GM23338 (cell line): ENCODE measurements at regions not wholly inside any gene's neighbourhood (a gene's known extent, or its start where the extent isn't known, plus 50 kb on each side); places are given as distances from the start of the nearest gene placed in this dataset.

Source experiments
- ATAC-seq: fragments of 200-7000 bp; cut with Tn5 transposase; 3 replicates; pipeline ENCODE4 v1.9.1; 2020
- DNase-seq: peaks from one replicate; pipeline ENCODE4 v3.0.0-alpha.2; 2015; ENCODE audit warnings: low spot score
- H2AFZ ChIP-seq: fragments of 200-600 bp; sonication (generic); 2 replicates; pipeline ENCODE4 v1.8.0; 2016; ENCODE audit warnings: antibody characterized with exemption, mild to moderate bottlenecking, moderate library complexity
- H3F3A ChIP-seq: fragments of 200-600 bp; sonication (generic); replicated peaks from 2 replicates; pipeline ENCODE4 v1.8.0; 2017; ENCODE audit warnings: antibody characterized with exemption, mixed run types, low read depth
- H3K27ac ChIP-seq: fragments of 200-600 bp; sonication (generic); 2 replicates; pipeline ENCODE4 v1.6.1; 2016; ENCODE audit warnings: low read depth
- H3K27me3 ChIP-seq: fragments of 200-600 bp; sonication (generic); 2 replicates; pipeline ENCODE4 v1.8.0; 2016; ENCODE audit warnings: mild to moderate bottlenecking, mixed run types, moderate library complexity; ENCODE audit not compliant: insufficient read depth
- H3K36me3 ChIP-seq: fragments of 200-600 bp; sonication (generic); 2 replicates; pipeline ENCODE4 v1.8.0; 2016; ENCODE audit warnings: mild to moderate bottlenecking; ENCODE audit not compliant: insufficient read depth
- H3K4me1 ChIP-seq: fragments of 200-600 bp; sonication (generic); 2 replicates; pipeline ENCODE4 v1.8.0; 2016; ENCODE audit warnings: mild to moderate bottlenecking, moderate library complexity; ENCODE audit not compliant: insufficient read depth
- H3K4me2 ChIP-seq: fragments of 200-600 bp; sonication (generic); 2 replicates; pipeline ENCODE4 v1.7.1; 2017; ENCODE audit warnings: mixed run types
- H3K4me3 ChIP-seq: fragments of 200-600 bp; sonication (generic); 2 replicates; pipeline ENCODE4 v1.6.1; 2016; ENCODE audit warnings: mixed run types
- H3K79me2 ChIP-seq: fragments of 200-600 bp; sonication (generic); replicated peaks from 2 replicates; pipeline ENCODE4 v1.8.0; 2017; ENCODE audit warnings: mild to moderate bottlenecking; ENCODE audit not compliant: insufficient read depth
- H3K9me2 ChIP-seq: fragments of 200-600 bp; sonication (generic); 2 replicates; pipeline ENCODE4 v1.8.0; 2017; ENCODE audit not compliant: insufficient read depth
- H4K20me1 ChIP-seq: fragments of 200-600 bp; sonication (generic); replicated peaks from 2 replicates; pipeline ENCODE4 v1.8.0; 2017; ENCODE audit warnings: mild to moderate bottlenecking; ENCODE audit not compliant: insufficient read depth
- H3K27ac Mint-ChIP-seq: 2 replicates; pipeline ENCODE4 v1.8.0; 2020; ENCODE audit warnings: inconsistent platforms, mild to moderate bottlenecking, moderate library complexity, mixed read lengths
- H3K27me3 Mint-ChIP-seq: 3 replicates; pipeline ENCODE4 v1.8.0; 2022; ENCODE audit warnings: low read depth, mild to moderate bottlenecking, moderate library complexity, mixed read lengths, inconsistent platforms; ENCODE audit not compliant: insufficient read depth, poor library complexity
- H3K36me3 Mint-ChIP-seq: 3 replicates; pipeline ENCODE4 v1.8.0; 2021; ENCODE audit warnings: low read depth, mild to moderate bottlenecking, inconsistent platforms, moderate library complexity, mixed read lengths
- H3K4me1 Mint-ChIP-seq: 3 replicates; pipeline ENCODE4 v1.8.0; 2020; ENCODE audit warnings: mild to moderate bottlenecking, inconsistent platforms, mixed read lengths
- H3K4me3 Mint-ChIP-seq: 3 replicates; pipeline ENCODE4 v1.8.0; 2021; ENCODE audit warnings: moderate library complexity, mild to moderate bottlenecking, inconsistent platforms, mixed read lengths
- H3K9me3 Mint-ChIP-seq: 3 replicates; pipeline ENCODE4 v1.8.0; 2020; ENCODE audit warnings: moderate library complexity, mild to moderate bottlenecking, inconsistent platforms, mixed read lengths
- CREB1 ChIP-seq: fragments of 250-450 bp; sonication (Bioruptor Pico); IDR thresholded peaks from 2 replicates; pipeline ENCODE4 v1.5.0; 2020; ENCODE audit warnings: low read depth, mild to moderate bottlenecking, moderate library complexity
- EZH2 ChIP-seq: fragments of 200-600 bp; sonication (generic); IDR thresholded peaks from one replicate; pipeline ENCODE4 v1.8.0; 2017; ENCODE audit warnings: antibody characterized with exemption, mild to moderate bottlenecking, low read depth; ENCODE audit not compliant: unreplicated experiment
- JUNB ChIP-seq: IDR thresholded peaks from one replicate; pipeline ENCODE4 v1.6.1; 2016; ENCODE audit warnings: antibody characterized with exemption; ENCODE audit not compliant: unreplicated experiment
- ZNF114 ChIP-seq: fragments of 250-450 bp; sonication (Bioruptor Pico); IDR thresholded peaks from 2 replicates; pipeline ENCODE4 v1.5.0; 2020; ENCODE audit warnings: mild to moderate bottlenecking, moderate library complexity
- ZNF331 ChIP-seq: fragments of 250-450 bp; sonication (Bioruptor Pico); IDR thresholded peaks from 2 replicates; pipeline ENCODE4 v1.5.0; 2020; ENCODE audit warnings: low read depth, mild to moderate bottlenecking, moderate library complexity
- TF ChIP-seq, protein P1 (sequence below): IDR thresholded peaks from one replicate; pipeline ENCODE4 v1.6.1; 2018; ENCODE audit warnings: antibody characterized with exemption; ENCODE audit not compliant: unreplicated experiment
- TF ChIP-seq, protein P2 (sequence below), 2 experiments: fragments of 200-600 bp in 1 of 2; sonication (generic) in 1 of 2; conservative IDR thresholded peaks; 2 replicates each; pipeline versions ENCODE4 v1.5.1 to v1.6.1; 2016 to 2017; ENCODE audit warnings: antibody characterized with exemption in 2 of 2, low read depth in 2 of 2, mild to moderate bottlenecking in 2 of 2, moderate library complexity in 1 of 2
- TF ChIP-seq, protein P3 (sequence below): IDR thresholded peaks from 2 replicates; pipeline ENCODE4 v1.6.1; 2016; ENCODE audit warnings: antibody characterized with exemption
- TF ChIP-seq, protein P4 (sequence below): fragments of 250-450 bp; sonication (Bioruptor Pico); IDR thresholded peaks from 2 replicates; pipeline ENCODE4 v1.5.0; 2020; ENCODE audit warnings: mild to moderate bottlenecking, moderate library complexity

DNA sequence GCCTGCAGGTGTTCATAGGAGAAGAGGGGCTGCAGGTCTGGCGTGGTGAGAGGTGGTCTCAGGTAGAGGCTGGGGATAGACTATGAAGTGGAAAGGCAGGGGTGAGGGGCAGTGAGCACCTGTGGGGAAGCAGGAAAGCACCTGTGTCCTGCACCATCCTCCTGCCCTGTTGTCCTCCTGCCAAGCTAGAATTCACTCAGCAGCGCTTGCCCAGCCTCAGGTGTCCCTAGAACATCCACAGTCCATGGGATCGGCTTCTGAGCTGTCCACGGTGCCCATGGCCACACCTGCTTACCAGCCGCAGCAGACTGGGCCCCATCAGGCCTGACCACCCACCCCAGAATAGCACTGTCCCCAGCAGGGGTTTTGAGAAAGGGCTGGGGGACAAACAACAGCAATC lies 456.2 kb upstream of the SULF2 start (continued):
- TF ChIP-seq, protein P1, sequence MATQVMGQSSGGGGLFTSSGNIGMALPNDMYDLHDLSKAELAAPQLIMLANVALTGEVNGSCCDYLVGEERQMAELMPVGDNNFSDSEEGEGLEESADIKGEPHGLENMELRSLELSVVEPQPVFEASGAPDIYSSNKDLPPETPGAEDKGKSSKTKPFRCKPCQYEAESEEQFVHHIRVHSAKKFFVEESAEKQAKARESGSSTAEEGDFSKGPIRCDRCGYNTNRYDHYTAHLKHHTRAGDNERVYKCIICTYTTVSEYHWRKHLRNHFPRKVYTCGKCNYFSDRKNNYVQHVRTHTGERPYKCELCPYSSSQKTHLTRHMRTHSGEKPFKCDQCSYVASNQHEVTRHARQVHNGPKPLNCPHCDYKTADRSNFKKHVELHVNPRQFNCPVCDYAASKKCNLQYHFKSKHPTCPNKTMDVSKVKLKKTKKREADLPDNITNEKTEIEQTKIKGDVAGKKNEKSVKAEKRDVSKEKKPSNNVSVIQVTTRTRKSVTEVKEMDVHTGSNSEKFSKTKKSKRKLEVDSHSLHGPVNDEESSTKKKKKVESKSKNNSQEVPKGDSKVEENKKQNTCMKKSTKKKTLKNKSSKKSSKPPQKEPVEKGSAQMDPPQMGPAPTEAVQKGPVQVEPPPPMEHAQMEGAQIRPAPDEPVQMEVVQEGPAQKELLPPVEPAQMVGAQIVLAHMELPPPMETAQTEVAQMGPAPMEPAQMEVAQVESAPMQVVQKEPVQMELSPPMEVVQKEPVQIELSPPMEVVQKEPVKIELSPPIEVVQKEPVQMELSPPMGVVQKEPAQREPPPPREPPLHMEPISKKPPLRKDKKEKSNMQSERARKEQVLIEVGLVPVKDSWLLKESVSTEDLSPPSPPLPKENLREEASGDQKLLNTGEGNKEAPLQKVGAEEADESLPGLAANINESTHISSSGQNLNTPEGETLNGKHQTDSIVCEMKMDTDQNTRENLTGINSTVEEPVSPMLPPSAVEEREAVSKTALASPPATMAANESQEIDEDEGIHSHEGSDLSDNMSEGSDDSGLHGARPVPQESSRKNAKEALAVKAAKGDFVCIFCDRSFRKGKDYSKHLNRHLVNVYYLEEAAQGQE: no peak
- no peak for TF ChIP-seq JUNB
- no peak for TF ChIP-seq ZNF114 (CRISPR knock-in tag)
- TF ChIP-seq, protein P2, sequence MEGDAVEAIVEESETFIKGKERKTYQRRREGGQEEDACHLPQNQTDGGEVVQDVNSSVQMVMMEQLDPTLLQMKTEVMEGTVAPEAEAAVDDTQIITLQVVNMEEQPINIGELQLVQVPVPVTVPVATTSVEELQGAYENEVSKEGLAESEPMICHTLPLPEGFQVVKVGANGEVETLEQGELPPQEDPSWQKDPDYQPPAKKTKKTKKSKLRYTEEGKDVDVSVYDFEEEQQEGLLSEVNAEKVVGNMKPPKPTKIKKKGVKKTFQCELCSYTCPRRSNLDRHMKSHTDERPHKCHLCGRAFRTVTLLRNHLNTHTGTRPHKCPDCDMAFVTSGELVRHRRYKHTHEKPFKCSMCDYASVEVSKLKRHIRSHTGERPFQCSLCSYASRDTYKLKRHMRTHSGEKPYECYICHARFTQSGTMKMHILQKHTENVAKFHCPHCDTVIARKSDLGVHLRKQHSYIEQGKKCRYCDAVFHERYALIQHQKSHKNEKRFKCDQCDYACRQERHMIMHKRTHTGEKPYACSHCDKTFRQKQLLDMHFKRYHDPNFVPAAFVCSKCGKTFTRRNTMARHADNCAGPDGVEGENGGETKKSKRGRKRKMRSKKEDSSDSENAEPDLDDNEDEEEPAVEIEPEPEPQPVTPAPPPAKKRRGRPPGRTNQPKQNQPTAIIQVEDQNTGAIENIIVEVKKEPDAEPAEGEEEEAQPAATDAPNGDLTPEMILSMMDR (conservative IDR thresholded peaks at IDR 0.05; ENCODE audit: low read depth in 2 of 2): no peak
- no peak for TF ChIP-seq CREB1 (CRISPR knock-in tag)

DNA sequence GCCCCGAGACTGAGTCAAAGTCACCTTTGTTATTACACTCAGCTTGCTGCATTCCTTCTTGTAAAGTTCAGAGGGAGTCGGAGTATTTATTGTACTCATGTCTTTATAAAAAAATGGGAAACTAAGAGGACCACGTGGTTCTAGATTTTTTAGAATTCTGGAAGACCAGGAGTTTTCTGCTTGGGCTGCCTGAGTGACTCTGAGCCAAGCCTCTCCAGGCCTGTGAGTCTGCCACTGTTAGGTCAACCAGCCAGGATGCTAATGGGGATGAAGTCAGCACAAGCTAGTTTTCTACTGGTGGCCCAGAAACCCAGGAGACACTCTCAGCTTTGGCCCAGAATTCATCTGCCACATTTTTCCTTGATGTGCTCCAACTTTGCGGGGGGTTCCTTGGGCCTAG lies 453.5 kb upstream of the SULF2 start:
- Histone ChIP-seq H3K27me3 (no peaks in the 10 kb centered on the region), H3K79me2 (no peaks in the 10 kb centered on the region), H3K36me3 (no peaks in the 10 kb centered on the region), H3K27ac (no peak overlapping the region), H3K4me3 (no peak overlapping the region), H2AFZ (no peak overlapping the region), H3F3A (no peaks in the 10 kb centered on the region), H3K9me2 (peaks cover 4% of the 10 kb centered on the region; the same call in 1 of the 2 replicates), H3K4me2 (no peak overlapping the region), H4K20me1 (no peaks in the 10 kb centered on the region), H3K4me1 (peaks cover 14% of the 10 kb centered on the region)
- DNase-seq (no peak), ATAC-seq (no peak)
- Mint-ChIP-seq H3K27ac (no peak overlapping the region), H3K27me3 (peaks cover 7% of the 10 kb centered on the region), H3K9me3 (0 out of 3 replicates have a peak, but pooled peaks cover 5% of the 10 kb centered on the region), H3K4me3 (no peak overlapping the region), H3K36me3 (no peaks in the 10 kb centered on the region), H3K4me1 (peaks cover 13% of the 10 kb centered on the region)
- no peak for TF ChIP-seq ZNF114 (CRISPR knock-in tag)
- TF ChIP-seq, protein P3, sequence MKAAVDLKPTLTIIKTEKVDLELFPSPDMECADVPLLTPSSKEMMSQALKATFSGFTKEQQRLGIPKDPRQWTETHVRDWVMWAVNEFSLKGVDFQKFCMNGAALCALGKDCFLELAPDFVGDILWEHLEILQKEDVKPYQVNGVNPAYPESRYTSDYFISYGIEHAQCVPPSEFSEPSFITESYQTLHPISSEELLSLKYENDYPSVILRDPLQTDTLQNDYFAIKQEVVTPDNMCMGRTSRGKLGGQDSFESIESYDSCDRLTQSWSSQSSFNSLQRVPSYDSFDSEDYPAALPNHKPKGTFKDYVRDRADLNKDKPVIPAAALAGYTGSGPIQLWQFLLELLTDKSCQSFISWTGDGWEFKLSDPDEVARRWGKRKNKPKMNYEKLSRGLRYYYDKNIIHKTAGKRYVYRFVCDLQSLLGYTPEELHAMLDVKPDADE: no peak
- no peak for TF ChIP-seq ZNF331 (CRISPR knock-in tag)
- TF ChIP-seq, protein P4, sequence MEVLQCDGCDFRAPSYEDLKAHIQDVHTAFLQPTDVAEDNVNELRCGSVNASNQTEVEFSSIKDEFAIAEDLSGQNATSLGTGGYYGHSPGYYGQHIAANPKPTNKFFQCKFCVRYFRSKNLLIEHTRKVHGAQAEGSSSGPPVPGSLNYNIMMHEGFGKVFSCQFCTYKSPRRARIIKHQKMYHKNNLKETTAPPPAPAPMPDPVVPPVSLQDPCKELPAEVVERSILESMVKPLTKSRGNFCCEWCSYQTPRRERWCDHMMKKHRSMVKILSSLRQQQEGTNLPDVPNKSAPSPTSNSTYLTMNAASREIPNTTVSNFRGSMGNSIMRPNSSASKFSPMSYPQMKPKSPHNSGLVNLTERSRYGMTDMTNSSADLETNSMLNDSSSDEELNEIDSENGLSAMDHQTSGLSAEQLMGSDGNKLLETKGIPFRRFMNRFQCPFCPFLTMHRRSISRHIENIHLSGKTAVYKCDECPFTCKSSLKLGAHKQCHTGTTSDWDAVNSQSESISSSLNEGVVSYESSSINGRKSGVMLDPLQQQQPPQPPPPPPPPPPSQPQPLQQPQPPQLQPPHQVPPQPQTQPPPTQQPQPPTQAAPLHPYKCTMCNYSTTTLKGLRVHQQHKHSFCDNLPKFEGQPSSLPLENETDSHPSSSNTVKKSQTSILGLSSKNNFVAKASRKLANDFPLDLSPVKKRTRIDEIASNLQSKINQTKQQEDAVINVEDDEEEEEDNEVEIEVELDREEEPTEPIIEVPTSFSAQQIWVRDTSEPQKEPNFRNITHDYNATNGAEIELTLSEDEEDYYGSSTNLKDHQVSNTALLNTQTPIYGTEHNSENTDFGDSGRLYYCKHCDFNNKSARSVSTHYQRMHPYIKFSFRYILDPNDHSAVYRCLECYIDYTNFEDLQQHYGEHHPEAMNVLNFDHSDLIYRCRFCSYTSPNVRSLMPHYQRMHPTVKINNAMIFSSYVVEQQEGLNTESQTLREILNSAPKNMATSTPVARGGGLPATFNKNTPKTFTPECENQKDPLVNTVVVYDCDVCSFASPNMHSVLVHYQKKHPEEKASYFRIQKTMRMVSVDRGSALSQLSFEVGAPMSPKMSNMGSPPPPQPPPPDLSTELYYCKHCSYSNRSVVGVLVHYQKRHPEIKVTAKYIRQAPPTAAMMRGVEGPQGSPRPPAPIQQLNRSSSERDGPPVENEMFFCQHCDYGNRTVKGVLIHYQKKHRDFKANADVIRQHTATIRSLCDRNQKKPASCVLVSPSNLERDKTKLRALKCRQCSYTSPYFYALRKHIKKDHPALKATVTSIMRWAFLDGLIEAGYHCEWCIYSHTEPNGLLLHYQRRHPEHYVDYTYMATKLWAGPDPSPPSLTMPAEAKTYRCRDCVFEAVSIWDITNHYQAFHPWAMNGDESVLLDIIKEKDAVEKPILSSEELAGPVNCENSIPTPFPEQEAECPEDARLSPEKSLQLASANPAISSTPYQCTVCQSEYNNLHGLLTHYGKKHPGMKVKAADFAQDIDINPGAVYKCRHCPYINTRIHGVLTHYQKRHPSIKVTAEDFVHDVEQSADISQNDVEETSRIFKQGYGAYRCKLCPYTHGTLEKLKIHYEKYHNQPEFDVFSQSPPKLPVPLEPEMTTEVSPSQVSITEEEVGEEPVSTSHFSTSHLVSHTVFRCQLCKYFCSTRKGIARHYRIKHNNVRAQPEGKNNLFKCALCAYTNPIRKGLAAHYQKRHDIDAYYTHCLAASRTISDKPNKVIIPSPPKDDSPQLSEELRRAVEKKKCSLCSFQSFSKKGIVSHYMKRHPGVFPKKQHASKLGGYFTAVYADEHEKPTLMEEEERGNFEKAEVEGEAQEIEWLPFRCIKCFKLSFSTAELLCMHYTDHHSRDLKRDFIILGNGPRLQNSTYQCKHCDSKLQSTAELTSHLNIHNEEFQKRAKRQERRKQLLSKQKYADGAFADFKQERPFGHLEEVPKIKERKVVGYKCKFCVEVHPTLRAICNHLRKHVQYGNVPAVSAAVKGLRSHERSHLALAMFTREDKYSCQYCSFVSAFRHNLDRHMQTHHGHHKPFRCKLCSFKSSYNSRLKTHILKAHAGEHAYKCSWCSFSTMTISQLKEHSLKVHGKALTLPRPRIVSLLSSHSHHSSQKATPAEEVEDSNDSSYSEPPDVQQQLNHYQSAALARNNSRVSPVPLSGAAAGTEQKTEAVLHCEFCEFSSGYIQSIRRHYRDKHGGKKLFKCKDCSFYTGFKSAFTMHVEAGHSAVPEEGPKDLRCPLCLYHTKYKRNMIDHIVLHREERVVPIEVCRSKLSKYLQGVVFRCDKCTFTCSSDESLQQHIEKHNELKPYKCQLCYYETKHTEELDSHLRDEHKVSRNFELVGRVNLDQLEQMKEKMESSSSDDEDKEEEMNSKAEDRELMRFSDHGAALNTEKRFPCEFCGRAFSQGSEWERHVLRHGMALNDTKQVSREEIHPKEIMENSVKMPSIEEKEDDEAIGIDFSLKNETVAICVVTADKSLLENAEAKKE: no peak
- TF ChIP-seq EZH2: no peak
